ELR (cell line): ENCODE measurements at regions not wholly inside any gene's neighbourhood (a gene's known extent, or its start where the extent isn't known, plus 50 kb on each side); places are given as distances from the start of the nearest gene placed in this dataset.
"Not testable (repeated sequence)": the region's sequence is repeated elsewhere in the genome, so short reads cannot be mapped to it uniquely, and the experiment has no call there.

Source experiments
- DNase-seq: peaks from one replicate; pipeline ENCODE4 v3.0.0-alpha.2; 2015; ENCODE audit warnings: low read depth

GRCh38 chr7:118801366-118801765 lies 576.9 kb downstream of the ANKRD7 start:
- DNase-seq, result no peak

GRCh38 chr7:118802726-118803125 lies 578.2 kb downstream of the ANKRD7 start:
- DNase-seq, result no peak

GRCh38 chr7:118826246-118826645 lies 601.7 kb downstream of the ANKRD7 start:
- no peak for DNase-seq

- no peak for DNase-seq
Measured at GRCh38 chr7:118836933-118837332, 612.4 kb downstream of the ANKRD7 start.

- DNase-seq, result no peak
Measured at GRCh38 chr7:118839515-118839914, 615.0 kb downstream of the ANKRD7 start.

- no peak for DNase-seq
Measured at GRCh38 chr7:118843456-118843855, 619.0 kb downstream of the ANKRD7 start.

- DNase-seq, result no peak
Measured at GRCh38 chr7:118844748-118845147, 620.2 kb downstream of the ANKRD7 start.

- DNase-seq, result no peak
Measured at GRCh38 chr7:118845791-118846190, 621.3 kb downstream of the ANKRD7 start.

GRCh38 chr7:118846977-118847376 lies 622.5 kb downstream of the ANKRD7 start:
- DNase-seq, result no peak

GRCh38 chr7:118855290-118855689 lies 630.8 kb downstream of the ANKRD7 start:
- no peak for DNase-seq

- no peak for DNase-seq
Measured at GRCh38 chr7:118858651-118859149, 634.2 kb downstream of the ANKRD7 start.

- DNase-seq, result no peak
Measured at GRCh38 chr7:118861581-118861980, 637.1 kb downstream of the ANKRD7 start.

- no peak for DNase-seq
Measured at GRCh38 chr7:118862740-118863139, 638.2 kb downstream of the ANKRD7 start.

GRCh38 chr7:118863966-118864365 lies 639.5 kb downstream of the ANKRD7 start:
- no peak for DNase-seq

- no peak for DNase-seq
Measured at GRCh38 chr7:118867860-118868259, 643.4 kb downstream of the ANKRD7 start.

- not testable (repeated sequence) for DNase-seq
Measured at GRCh38 chr7:118869141-118869540, 644.6 kb downstream of the ANKRD7 start.

- no peak for DNase-seq
Measured at GRCh38 chr7:118870187-118870586, 645.7 kb downstream of the ANKRD7 start.

- DNase-seq, result no peak
Measured at GRCh38 chr7:118872568-118872967, 648.1 kb downstream of the ANKRD7 start.

GRCh38 chr7:118877187-118877586 lies 652.7 kb downstream of the ANKRD7 start:
- DNase-seq, result no peak

GRCh38 chr7:118878336-118878735 lies 653.8 kb downstream of the ANKRD7 start:
- no peak for DNase-seq

GRCh38 chr7:118898284-118898683 lies 673.8 kb downstream of the ANKRD7 start:
- DNase-seq, result no peak

- DNase-seq, result no peak
Measured at GRCh38 chr7:118902600-118902999, 678.1 kb downstream of the ANKRD7 start.

GRCh38 chr7:118907911-118908527 lies 683.5 kb downstream of the ANKRD7 start:
- DNase-seq, result no peak

- not testable (repeated sequence) for DNase-seq
Measured at GRCh38 chr7:118916120-118916519, 691.6 kb downstream of the ANKRD7 start.
